ENCODE measurements at regions not wholly inside any gene's neighbourhood (a gene's known extent, or its start where the extent isn't known, plus 50 kb on each side); places are given as distances from the start of the nearest gene placed in this dataset.
"Not testable (repeated sequence)": the region's sequence is repeated elsewhere in the genome, so short reads cannot be mapped to it uniquely, and the experiment has no call there.

DNA sequence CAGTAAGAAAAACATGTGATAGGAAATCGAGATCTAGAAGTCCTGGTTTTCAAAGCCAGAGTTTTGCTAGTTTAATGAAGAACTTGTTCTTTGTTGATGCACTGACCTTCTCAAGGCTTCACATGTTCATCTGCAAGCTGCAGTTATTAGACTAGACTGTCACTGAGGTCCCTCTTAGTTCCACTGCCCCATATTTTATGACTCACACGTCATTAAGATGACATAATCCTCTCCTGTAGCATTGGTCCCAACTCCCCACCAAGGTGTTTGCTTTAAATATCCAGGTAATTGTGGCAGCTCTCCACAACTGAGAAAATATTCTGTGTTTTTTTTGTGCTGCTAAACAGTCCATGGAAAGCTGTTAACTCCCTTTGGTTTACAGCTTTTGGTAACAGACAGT lies 149.7 kb downstream of the MREG start:
- no peak for DNase-seq (ENCODE audit: low read depth in 2 of 3, low spot score in 1 of 3)

- no peak for DNase-seq (ENCODE audit: low read depth in 2 of 3, low spot score in 1 of 3)
These were observed 151.0 kb downstream of the MREG start for GRCh38 chr2:215862351-215862771.

DNA sequence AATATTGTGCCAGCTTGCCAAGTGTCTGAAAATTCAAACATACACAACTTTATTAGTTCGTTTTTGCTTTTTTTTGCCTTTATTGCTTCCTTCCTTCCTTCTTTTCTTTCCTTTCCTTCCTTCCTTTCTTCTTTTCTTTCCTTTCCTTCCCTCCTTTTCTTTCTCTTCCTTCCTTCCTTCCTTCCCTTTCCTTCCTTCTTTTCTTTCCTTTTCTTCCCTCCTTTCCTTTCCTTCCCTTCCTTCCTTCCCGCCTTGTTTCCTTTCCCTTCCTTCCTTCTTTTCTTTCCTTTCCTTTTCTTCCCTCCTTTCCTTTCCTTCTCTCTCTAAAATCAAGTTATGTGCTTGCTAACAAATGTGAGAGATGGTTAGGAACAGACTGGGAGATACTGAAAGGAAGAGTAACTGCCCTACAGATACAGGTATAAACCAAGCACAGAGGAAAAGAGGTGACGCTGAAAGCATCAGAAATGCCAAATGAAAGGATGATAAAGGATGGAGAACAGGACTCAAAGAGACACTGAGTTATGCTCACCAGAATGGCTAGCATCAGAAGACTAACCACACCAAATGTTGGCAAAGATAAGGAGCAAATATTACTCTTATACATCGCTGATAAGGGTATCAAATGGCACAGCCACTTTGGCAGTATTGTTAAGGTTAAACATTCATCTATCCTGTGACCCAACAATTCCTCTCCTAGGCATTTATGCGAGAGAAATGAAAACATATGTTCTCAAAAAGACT lies 151.6 kb downstream of the MREG start:
- no peak for DNase-seq (ENCODE audit: low read depth in 2 of 3, low spot score in 1 of 3)

- DNase-seq (ENCODE audit: low read depth in 2 of 3, low spot score in 1 of 3), result no peak
These were observed 157.3 kb downstream of the MREG start for GRCh38 chr2:215856080-215856479.

DNA sequence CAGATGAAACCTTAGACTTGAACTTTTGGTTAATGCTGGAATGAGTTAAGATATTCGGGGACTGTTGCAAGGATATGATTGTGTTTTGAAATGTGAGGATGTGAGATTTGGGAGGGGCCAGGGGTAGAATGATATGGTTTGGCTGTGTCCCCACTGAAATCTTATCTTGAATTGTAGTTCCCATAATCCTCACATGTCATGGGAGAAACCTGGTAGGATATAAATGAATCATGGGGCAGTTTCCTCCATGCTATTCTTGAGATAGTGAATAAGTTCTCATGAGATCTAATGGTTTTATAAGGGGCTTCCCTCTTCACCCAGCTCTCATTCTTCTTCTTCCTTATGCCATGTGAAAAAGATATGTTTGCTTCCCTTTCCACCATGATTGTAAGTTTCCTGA lies 158.0 kb downstream of the MREG start:
- not testable (repeated sequence) for DNase-seq (ENCODE audit: low read depth in 2 of 3, low spot score in 1 of 3)

GRCh38 chr2:215854008-215854407 lies 159.3 kb downstream of the MREG start:
- DNase-seq (ENCODE audit: low read depth in 2 of 3, low spot score in 1 of 3), result no peak

DNA sequence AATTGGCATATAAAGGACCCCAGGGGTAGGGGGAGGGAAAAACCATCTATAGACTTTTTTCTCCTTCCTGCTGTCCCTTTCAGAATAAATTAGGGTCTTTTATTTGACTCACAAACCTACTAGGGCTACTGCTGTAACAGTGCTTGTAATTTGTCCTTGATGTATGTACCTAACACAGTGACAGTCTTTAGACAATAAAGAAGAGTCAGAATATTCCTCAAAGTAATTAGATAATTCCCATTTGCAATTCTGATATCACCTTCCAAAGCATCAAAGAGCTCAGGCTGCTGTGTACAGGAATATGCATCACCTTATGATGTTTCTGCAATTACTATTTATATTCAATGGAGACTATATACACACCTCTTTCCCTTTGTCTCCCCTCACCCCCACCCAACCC lies 161.7 kb downstream of the MREG start:
- no peak for DNase-seq (ENCODE audit: low read depth in 2 of 3, low spot score in 1 of 3)

DNA sequence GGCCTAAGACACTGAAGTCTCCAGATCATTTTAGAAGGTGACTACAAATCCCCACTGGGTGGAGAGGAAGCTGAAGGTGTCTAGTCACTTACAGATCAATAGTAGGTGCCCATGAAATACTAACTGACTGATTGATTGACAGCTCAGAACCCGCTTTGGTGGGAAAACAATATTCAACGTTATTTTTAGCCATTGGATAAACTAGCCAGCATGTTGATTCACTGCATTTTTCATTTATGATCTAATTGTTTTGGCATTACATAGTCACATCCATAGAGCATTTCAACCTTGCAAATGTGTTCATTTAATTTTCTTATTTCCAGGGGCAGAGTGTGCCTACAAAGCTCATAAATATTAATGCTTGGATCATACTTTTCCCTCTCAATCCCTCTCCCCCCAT lies 162.3 kb downstream of the MREG start:
- no peak for DNase-seq (ENCODE audit: low read depth in 2 of 3, low spot score in 1 of 3)

DNA sequence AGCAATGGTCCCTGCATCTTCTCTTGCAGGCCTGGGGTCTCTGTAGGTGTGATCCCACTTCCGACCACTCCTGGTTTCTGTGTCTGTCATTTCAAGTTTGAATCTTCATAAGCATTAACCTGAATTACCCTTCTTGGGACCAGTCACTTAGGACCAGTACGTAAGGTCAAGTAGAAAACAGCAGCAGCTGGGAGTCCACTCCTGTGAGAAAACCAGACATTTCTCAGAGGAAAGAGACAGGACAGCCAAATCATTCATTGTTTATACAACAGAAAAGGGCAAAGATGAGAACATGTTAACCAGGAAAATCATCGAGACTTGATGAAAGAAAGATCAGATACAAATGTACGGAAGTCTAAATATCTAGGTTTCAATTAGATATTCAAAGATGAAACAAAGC lies 163.0 kb downstream of the MREG start:
- DNase-seq (ENCODE audit: low read depth in 2 of 3, low spot score in 1 of 3), result no peak

DNA sequence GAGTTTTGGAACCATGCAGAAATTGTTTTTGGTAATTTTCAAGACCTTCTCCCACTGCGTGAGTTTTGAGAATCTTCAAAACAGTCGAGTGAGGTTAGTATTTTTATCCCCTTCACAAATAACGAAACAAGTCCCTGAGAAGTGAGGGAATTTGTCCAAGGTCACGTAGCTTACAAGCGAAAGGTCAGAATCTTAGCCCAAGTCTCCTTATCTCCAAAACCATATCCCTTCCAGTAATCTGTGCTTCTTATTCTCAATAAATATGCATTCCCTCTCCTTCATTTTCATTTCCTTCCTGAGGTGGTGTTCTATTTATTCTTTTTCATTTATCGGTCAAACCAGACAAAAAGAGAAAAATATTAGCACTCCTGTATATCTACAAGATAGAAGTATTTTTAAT lies 163.6 kb downstream of the MREG start:
- no peak for DNase-seq (ENCODE audit: low read depth in 2 of 3, low spot score in 1 of 3)

GRCh38 chr2:215848698-215849097 lies 164.7 kb downstream of the MREG start:
- no peak for DNase-seq (ENCODE audit: low read depth in 2 of 3, low spot score in 1 of 3)

GRCh38 chr2:215848146-215848545 lies 165.2 kb downstream of the MREG start:
- DNase-seq (ENCODE audit: low read depth in 2 of 3, low spot score in 1 of 3), result no peak

DNA sequence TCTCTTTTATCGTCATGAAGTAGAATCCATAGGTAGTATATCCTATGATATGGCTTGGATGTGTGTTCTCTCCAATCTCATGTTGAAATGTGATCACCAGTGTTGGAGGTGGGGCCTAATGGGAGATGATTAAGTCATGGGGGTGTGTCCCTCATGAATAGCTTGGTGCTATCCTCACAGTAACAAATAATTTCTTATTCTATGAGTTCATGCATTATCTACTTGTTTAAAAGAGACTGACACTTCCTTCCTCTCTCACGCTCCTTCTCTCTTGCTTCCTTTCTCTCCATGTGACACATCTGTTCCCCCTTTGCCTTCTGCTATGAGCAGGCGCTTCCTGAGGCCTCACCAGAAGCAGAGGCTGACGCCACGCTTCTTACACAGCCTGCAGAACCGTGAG lies 165.6 kb downstream of the MREG start:
- DNase-seq (ENCODE audit: low read depth in 2 of 3, low spot score in 1 of 3), result no peak

- no peak for DNase-seq (ENCODE audit: low read depth in 2 of 3, low spot score in 1 of 3)
These were observed 166.3 kb downstream of the MREG start for GRCh38 chr2:215847056-215847455.

DNA sequence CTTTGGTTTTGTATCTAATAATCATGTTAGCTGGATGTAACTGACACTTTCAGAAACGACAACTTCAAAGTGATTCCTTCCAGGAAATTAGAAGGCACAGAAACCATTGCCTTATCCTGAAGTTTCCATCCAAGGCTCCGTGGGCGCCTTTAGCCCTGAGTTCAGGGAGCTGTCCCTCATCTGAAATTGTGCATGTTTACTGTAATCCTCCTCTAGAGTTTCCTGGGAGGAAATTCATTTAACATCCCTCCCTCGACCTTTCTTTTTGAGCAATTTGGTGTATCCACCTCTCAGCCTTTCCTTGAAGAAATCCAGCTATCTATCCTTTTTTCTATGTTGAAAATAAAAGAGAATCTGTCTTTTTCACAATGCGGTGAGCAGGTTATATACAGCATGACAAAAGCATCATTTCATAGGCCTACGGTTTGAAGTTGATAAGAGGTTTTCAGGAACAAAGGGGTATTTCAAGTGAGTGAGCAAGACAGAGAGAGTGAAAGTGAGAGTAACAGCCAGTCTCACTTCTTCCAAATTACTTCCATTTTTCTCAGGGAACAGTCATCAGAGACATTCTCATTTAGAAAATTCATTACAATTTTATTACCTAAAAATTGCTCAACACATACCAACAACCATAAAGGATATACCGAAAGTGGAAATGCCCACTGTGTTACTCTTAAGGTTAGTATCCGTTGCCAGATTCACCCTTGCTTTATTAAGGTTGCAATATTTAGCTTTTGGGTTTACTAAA lies 167.3 kb downstream of the MREG start:
- no peak for DNase-seq (ENCODE audit: low read depth in 2 of 3, low spot score in 1 of 3)

DNA sequence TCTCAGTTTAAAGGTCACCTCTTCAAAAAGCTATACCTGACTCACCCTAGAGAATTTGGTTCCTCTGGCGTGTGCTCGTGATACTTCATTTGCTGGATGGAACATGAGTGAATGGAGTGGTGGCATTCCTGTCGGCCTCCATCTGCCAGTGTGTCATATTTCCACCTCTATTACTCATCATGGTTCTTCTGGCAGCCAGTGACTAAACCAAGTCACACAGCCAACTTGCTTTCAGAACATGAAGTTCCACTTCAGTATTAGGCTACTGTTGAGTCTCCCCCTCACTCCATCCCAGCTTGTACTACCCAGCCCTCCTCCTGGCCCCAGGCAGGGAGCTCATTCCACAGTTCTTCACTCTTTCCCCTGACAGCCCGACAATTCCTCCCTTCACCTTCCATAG lies 169.8 kb downstream of the MREG start:
- no peak for DNase-seq (ENCODE audit: low read depth in 2 of 3, low spot score in 1 of 3)

- DNase-seq (ENCODE audit: low read depth in 2 of 3, low spot score in 1 of 3), result no peak
These were observed 172.1 kb downstream of the MREG start for GRCh38 chr2:215841175-215841816.

GRCh38 chr2:215839816-215840215 lies 173.5 kb downstream of the MREG start:
- no peak for DNase-seq (ENCODE audit: low read depth in 2 of 3, low spot score in 1 of 3)

- DNase-seq (ENCODE audit: low read depth in 2 of 3, low spot score in 1 of 3), result no peak
These were observed 174.0 kb downstream of the MREG start for GRCh38 chr2:215839309-215839708.

- DNase-seq (ENCODE audit: low read depth in 2 of 3, low spot score in 1 of 3), result no peak
These were observed 176.5 kb downstream of the MREG start for GRCh38 chr2:215836881-215837280.

DNA sequence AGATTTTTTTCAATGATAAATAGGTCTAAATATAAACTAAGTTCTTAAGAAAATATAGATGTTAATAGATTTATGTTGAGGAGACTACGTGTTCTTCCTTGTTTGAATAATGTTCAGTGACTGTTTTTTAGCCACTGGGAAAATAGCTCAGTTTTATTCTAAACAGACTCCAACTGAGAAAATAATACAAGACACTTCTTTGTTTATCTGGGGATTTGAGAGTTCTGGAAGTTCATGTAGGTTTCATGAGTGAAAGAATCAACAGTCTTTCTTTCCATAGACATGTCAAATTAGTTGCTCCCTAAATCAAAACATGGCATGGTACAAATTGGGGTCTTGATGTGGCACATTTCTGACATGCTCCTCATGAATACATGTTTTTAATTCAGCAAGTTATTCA lies 177.7 kb downstream of the MREG start:
- no peak for DNase-seq (ENCODE audit: low read depth in 2 of 3, low spot score in 1 of 3)

DNA sequence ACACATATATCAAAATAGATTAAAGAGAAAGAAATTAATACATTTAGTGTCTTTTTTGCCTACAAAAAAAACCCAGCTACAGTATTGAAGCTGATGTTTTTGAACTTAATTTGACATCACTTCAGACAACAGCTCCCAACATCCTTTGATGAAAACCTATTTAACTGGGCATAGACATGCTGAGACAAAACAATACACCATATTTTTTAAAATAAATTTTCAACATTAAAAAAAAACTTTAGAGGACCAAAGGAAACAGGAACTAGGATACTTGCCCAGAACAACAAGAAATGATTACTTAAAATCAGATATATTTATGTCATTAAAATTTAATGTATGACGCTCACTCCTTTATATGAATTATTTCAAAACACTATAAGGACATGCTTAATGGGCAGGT lies 178.1 kb downstream of the MREG start:
- no peak for DNase-seq (ENCODE audit: low read depth in 2 of 3, low spot score in 1 of 3)

Data from stimulated activated CD4-positive, alpha-beta T cell treated with anti-CD3 and anti-CD28 coated beads, Interleukin-12 subunit alpha, Interleukin-12 subunit beta, amount 100 ng/mL, for 48 hours (primary cell).